NCI-H146 treated with DMSO at 0.1 percent for 48 hours (cell line): ENCODE measurements at regions not wholly inside any gene's neighbourhood (a gene's known extent, or its start where the extent isn't known, plus 50 kb on each side); places are given as distances from the start of the nearest gene placed in this dataset.

Experiments used
- DNase-seq: peaks from one replicate; lab custom pipeline; 2025; ENCODE audit not compliant: unreplicated experiment; lab: John Stamatoyannopoulos, UW

GRCh38 chr4:181161669-181162068 is 1081.5 kb upstream of the TENM3 start:
- DNase-seq, result no peak

- DNase-seq, result no peak
These were observed 1080.9 kb upstream of the TENM3 start for GRCh38 chr4:181162266-181162665.

- DNase-seq, result no peak
These were observed 1080.5 kb upstream of the TENM3 start for GRCh38 chr4:181162676-181163075.

GRCh38 chr4:181166742-181167399 is 1076.3 kb upstream of the TENM3 start:
- no peak for DNase-seq

- peak; percentile 45 for DNase-seq
These were observed 1075.0 kb upstream of the TENM3 start for GRCh38 chr4:181168011-181168805.

GRCh38 chr4:181173046-181173445 is 1070.2 kb upstream of the TENM3 start:
- DNase-seq, result no peak

GRCh38 chr4:181176306-181176705 is 1066.9 kb upstream of the TENM3 start:
- DNase-seq, result no peak

- no peak for DNase-seq
These were observed 1061.9 kb upstream of the TENM3 start for GRCh38 chr4:181181331-181181730.

- no peak for DNase-seq
These were observed 1053.5 kb upstream of the TENM3 start for GRCh38 chr4:181189751-181190150.

GRCh38 chr4:181193131-181193930 is 1049.9 kb upstream of the TENM3 start:
- no peak for DNase-seq

GRCh38 chr4:181194096-181194495 is 1049.1 kb upstream of the TENM3 start:
- DNase-seq, result no peak

- no peak for DNase-seq
These were observed 1043.1 kb upstream of the TENM3 start for GRCh38 chr4:181200076-181200475.

- peak; percentile 26 for DNase-seq
These were observed 1041.0 kb upstream of the TENM3 start for GRCh38 chr4:181202240-181202639.

- no peak for DNase-seq
These were observed 1039.1 kb upstream of the TENM3 start for GRCh38 chr4:181204109-181204508.

GRCh38 chr4:181213551-181213950 is 1029.7 kb upstream of the TENM3 start:
- DNase-seq, result no peak

- DNase-seq, result no peak
These were observed 1026.7 kb upstream of the TENM3 start for GRCh38 chr4:181216501-181216900.

- no peak for DNase-seq
These were observed 1023.3 kb upstream of the TENM3 start for GRCh38 chr4:181219783-181220416.

- DNase-seq, result no peak
These were observed 1018.4 kb upstream of the TENM3 start for GRCh38 chr4:181224852-181225251.

- peak; percentile 56 for DNase-seq
These were observed 1017.5 kb upstream of the TENM3 start for GRCh38 chr4:181225616-181226261.

- DNase-seq, result peak; percentile 65
These were observed 1008.1 kb upstream of the TENM3 start for GRCh38 chr4:181234951-181235680.
